ENCODE measurements at regions not wholly inside any gene's neighbourhood (a gene's known extent, or its start where the extent isn't known, plus 50 kb on each side); places are given as distances from the start of the nearest gene placed in this dataset.

DNA sequence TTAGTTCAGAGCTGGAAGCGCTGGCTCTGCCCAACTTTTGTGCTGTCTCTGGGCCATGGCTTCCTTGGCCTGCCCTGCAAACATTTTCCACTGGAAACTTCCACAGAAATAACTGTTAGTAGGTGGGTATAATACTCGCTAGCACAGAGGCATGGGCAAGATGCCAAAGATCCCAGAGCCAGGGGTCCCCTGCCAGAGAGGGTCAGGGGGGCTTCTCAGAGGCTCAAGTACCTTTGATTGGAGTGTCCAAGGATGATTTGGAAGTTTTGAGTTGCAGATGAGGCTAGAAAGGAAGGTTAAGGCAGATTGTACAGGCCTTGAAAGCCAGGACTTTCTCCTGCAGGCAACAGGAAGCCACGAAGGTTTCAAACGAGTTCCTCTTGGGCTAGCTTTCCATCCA is 187.6 kb downstream of the DICER1 start:
- TF ChIP-seq, protein P1, sequence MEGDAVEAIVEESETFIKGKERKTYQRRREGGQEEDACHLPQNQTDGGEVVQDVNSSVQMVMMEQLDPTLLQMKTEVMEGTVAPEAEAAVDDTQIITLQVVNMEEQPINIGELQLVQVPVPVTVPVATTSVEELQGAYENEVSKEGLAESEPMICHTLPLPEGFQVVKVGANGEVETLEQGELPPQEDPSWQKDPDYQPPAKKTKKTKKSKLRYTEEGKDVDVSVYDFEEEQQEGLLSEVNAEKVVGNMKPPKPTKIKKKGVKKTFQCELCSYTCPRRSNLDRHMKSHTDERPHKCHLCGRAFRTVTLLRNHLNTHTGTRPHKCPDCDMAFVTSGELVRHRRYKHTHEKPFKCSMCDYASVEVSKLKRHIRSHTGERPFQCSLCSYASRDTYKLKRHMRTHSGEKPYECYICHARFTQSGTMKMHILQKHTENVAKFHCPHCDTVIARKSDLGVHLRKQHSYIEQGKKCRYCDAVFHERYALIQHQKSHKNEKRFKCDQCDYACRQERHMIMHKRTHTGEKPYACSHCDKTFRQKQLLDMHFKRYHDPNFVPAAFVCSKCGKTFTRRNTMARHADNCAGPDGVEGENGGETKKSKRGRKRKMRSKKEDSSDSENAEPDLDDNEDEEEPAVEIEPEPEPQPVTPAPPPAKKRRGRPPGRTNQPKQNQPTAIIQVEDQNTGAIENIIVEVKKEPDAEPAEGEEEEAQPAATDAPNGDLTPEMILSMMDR (IDR thresholded peaks at IDR 0.05; ENCODE audit: unreplicated experiment) = no peak
- peaks cover 2% of the 10 kb centered on the region for H3K4me1 Mint-ChIP-seq (ENCODE audit: low read depth, unreplicated experiment)
- CTCF ChIA-PET = no interaction called here
- no peak overlapping the region for H3K4me3 Mint-ChIP-seq (ENCODE audit: low read depth, unreplicated experiment)
- peaks cover 34% of the 10 kb centered on the region for H3K27me3 Mint-ChIP-seq (ENCODE audit: unreplicated experiment)
- intact Hi-C loops (cut with micrococcal nuclease; ENCODE audit: unreplicated experiment) = no loop called here
- no peaks in the 10 kb centered on the region for H3K9me3 Mint-ChIP-seq (ENCODE audit: low read depth, unreplicated experiment)
- no peak overlapping the region for H3K27ac Mint-ChIP-seq (ENCODE audit: unreplicated experiment)
- no peaks in the 10 kb centered on the region for H3K36me3 Mint-ChIP-seq (ENCODE audit: insufficient read depth, unreplicated experiment)
- no peak for DNase-seq
- BruUV-seq (replicated peaks) = no TSS peak

DNA sequence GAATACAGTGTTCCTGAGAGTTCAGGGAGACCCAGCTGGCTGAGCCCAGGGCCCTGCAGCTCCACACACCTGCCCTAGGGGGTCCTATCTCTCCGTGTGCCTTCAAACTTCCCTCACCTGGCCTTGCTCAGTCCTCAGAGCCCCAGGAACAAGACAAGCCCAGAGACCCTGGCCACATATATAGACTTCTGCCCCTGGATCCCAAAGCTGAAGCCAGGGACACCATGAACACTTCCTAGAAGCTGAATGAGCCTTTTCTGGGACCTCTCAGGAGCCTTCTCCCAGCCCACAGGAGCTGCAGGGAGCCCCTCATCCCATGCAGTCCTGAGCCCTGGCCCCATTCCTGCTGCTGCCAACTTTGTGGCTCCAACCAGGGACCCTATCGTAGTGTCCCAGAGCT is 190.5 kb downstream of the DICER1 start:
- H3K4me3 Mint-ChIP-seq (ENCODE audit: low read depth, unreplicated experiment) = no peak overlapping the region
- no TSS peak for BruUV-seq (replicated peaks)
- intact Hi-C loops (cut with micrococcal nuclease; ENCODE audit: unreplicated experiment) = no loop called here
- CTCF ChIA-PET = interaction anchor here (0.7 kb wide), 1 partner anchor 1236 kb away, joined by 3 read pairs; no protein-coding TSS in a partner anchor
- no peaks in the 10 kb centered on the region for H3K36me3 Mint-ChIP-seq (ENCODE audit: insufficient read depth, unreplicated experiment)
- no peak for DNase-seq
- H3K27me3 Mint-ChIP-seq (ENCODE audit: unreplicated experiment) = peaks cover 47% of the 10 kb centered on the region
- TF ChIP-seq, protein P1 (IDR thresholded peaks at IDR 0.05; ENCODE audit: unreplicated experiment) = no peak
- H3K9me3 Mint-ChIP-seq (ENCODE audit: low read depth, unreplicated experiment) = no peaks in the 10 kb centered on the region
- H3K27ac Mint-ChIP-seq (ENCODE audit: unreplicated experiment) = no peak overlapping the region
- no peaks in the 10 kb centered on the region for H3K4me1 Mint-ChIP-seq (ENCODE audit: low read depth, unreplicated experiment)

DNA sequence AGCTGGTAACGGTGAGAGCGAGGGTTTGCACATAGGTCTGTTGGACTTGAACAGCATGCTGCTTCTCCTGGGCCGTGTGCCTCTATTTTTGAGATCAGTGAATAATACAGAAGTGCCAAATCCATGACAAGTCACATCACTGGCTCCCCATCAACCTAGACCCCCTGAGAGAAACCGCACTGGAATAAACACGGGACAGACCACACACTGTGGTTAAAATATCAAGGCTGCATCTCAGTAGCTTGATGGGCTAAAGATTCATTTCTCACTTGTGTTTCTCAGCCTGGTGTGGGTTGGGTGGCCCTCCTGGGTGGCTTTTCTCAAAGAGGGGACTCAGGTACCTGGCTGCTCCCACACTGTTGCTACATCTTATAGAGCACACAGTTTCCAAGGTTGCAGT is 191.0 kb downstream of the DICER1 start:
- TF ChIP-seq, protein P1 (IDR thresholded peaks at IDR 0.05; ENCODE audit: unreplicated experiment) = no peak
- Mint-ChIP-seq H3K36me3 (ENCODE audit: insufficient read depth, unreplicated experiment) (no peaks in the 10 kb centered on the region), H3K9me3 (ENCODE audit: low read depth, unreplicated experiment) (no peaks in the 10 kb centered on the region), H3K27ac (ENCODE audit: unreplicated experiment) (no peak overlapping the region), H3K27me3 (ENCODE audit: unreplicated experiment) (peaks cover 47% of the 10 kb centered on the region), H3K4me1 (ENCODE audit: low read depth, unreplicated experiment) (no peaks in the 10 kb centered on the region), H3K4me3 (ENCODE audit: low read depth, unreplicated experiment) (no peak overlapping the region)
- no peak for DNase-seq
- intact Hi-C loops (cut with micrococcal nuclease; ENCODE audit: unreplicated experiment) = no loop called here
- CTCF ChIA-PET = no interaction called here
- BruUV-seq (replicated peaks) = no TSS peak

DNA sequence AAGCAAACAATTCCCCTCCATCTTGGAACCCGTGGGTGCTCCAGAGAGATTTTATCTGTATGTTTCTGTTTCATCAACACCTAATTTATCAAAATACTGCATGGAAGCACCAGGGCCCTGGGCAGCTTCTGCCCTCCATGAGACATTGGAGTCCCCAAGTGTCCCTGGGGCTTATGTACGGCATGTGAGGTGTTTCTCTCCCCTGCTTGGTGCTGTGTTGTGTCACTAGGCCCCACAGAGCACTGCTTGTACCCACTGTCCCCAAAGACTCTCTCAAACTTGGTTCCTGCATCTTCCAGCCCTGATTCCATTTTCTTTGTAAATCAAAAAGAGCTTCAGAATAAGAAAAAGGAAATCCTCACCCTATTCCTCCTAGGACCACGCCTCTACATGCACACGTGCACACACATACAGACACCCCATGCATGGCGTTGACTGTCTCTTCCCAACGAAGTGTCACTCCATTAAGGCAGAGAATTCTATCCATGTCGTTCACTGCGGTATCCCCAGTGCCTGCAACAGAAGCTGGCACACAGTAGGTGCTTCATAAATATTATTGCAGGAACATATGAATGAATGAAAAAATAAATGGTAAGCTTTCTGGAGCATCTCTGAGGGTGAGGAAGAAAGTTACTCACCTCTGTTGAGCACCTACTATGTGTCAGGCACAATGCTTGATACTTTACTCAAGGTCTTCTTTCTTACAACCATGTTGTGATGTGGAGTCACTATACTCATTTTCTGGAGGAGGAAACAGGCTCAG is 191.6 kb downstream of the DICER1 start:
- CTCF ChIA-PET = no interaction called here
- DNase-seq = no peak
- Mint-ChIP-seq H3K4me3 (ENCODE audit: low read depth, unreplicated experiment) (no peak overlapping the region), H3K9me3 (ENCODE audit: low read depth, unreplicated experiment) (no peaks in the 10 kb centered on the region), H3K4me1 (ENCODE audit: low read depth, unreplicated experiment) (no peaks in the 10 kb centered on the region), H3K27ac (ENCODE audit: unreplicated experiment) (no peak overlapping the region), H3K27me3 (ENCODE audit: unreplicated experiment) (peaks cover 50% of the 10 kb centered on the region), H3K36me3 (ENCODE audit: insufficient read depth, unreplicated experiment) (no peaks in the 10 kb centered on the region)
- BruUV-seq (replicated peaks) = no TSS peak
- intact Hi-C loops (cut with micrococcal nuclease; ENCODE audit: unreplicated experiment) = no loop called here
- TF ChIP-seq, protein P1 (IDR thresholded peaks at IDR 0.05; ENCODE audit: unreplicated experiment) = no peak

Data from Calu3 (cell line).